Keratinocyte (primary cell): ENCODE measurements at regions not wholly inside any gene's neighbourhood (a gene's known extent, or its start where the extent isn't known, plus 50 kb on each side); places are given as distances from the start of the nearest gene placed in this dataset.
"Not testable (repeated sequence)": the region's sequence is repeated elsewhere in the genome, so short reads cannot be mapped to it uniquely, and the experiment has no call there.

ENCODE experiments used
- DNase-seq: peaks from one replicate; pipeline ENCODE4 v3.0.0-alpha.2; 2011; ENCODE audit warnings: low read depth, missing footprints, low spot score
- FAIRE-seq: peaks from 2 replicates; lab custom pipeline; 2011; peaks lifted over from hg19 to GRCh38; lab: Jason Lieb, UNC
- H2AFZ ChIP-seq: 2 replicates; pipeline ENCODE4 v1.6.0; 2012; ENCODE audit warnings: low read length, control low read depth, inconsistent platforms; ENCODE audit not compliant: control insufficient read depth
- H3K27ac ChIP-seq: 2 replicates; pipeline ENCODE4 v1.5.1; 2011; ENCODE audit warnings: low read length; ENCODE audit not compliant: control insufficient read depth, insufficient read depth
- H3K27me3 ChIP-seq: 3 replicates; pipeline ENCODE4 v1.6.0; 2011; ENCODE audit warnings: low read length; ENCODE audit not compliant: control insufficient read depth, insufficient read depth; ENCODE audit errors: extremely low read depth
- H3K36me3 ChIP-seq, 2 experiments: 2 replicates in 1 of 2; 3 replicates in 1 of 2; pipeline ENCODE4 v1.5.1; 2011; ENCODE audit warnings: low read length in 2 of 2, mild to moderate bottlenecking in 1 of 2; ENCODE audit not compliant: control insufficient read depth in 2 of 2, insufficient read depth in 2 of 2; ENCODE audit errors: extremely low read depth in 1 of 2
- H3K4me1 ChIP-seq: 3 replicates; pipeline ENCODE4 v1.5.1; 2011; ENCODE audit warnings: low read length; ENCODE audit not compliant: control insufficient read depth, insufficient read depth; ENCODE audit errors: extremely low read depth
- H3K4me2 ChIP-seq: 3 replicates; pipeline ENCODE4 v1.6.0; 2011; ENCODE audit warnings: low read depth, low read length; ENCODE audit not compliant: control insufficient read depth, insufficient read depth; ENCODE audit errors: extremely low read depth
- H3K4me3 ChIP-seq, 3 experiments: fragments of 200-600 bp in 1 of 3; sonication (generic) in 1 of 3; 2 replicates in 2 of 3; 3 replicates in 1 of 3; pipeline ENCODE4 v1.5.1; 2011 to 2016; ENCODE audit warnings: low read length in 3 of 3, mild to moderate bottlenecking in 3 of 3, control low read depth in 2 of 3, inconsistent platforms in 1 of 3, low read depth in 1 of 3, mixed read lengths in 1 of 3, mixed run types in 1 of 3, moderate library complexity in 1 of 3; ENCODE audit not compliant: control insufficient read depth in 2 of 3, insufficient read depth in 2 of 3; ENCODE audit errors: extremely low read depth in 1 of 3
- H3K79me2 ChIP-seq: 2 replicates; pipeline ENCODE4 v1.6.0; 2012; ENCODE audit warnings: low read length; ENCODE audit not compliant: control insufficient read depth, insufficient read depth
- H3K9ac ChIP-seq: 3 replicates; pipeline ENCODE4 v1.6.0; 2011; ENCODE audit warnings: low read length; ENCODE audit not compliant: control insufficient read depth, insufficient read depth; ENCODE audit errors: extremely low read depth
- H3K9me1 ChIP-seq: 3 replicates; pipeline ENCODE4 v1.6.0; 2011; ENCODE audit warnings: low read length; ENCODE audit not compliant: control insufficient read depth, insufficient read depth; ENCODE audit errors: extremely low read depth
- H3K9me3 ChIP-seq: 2 replicates; pipeline ENCODE4 v1.5.1; 2012; ENCODE audit warnings: low read depth, low read length; ENCODE audit not compliant: control insufficient read depth
- H4K20me1 ChIP-seq: 3 replicates; pipeline ENCODE4 v1.6.0; 2011; ENCODE audit warnings: low read length; ENCODE audit not compliant: control insufficient read depth, insufficient read depth; ENCODE audit errors: extremely low read depth
- CTCF ChIP-seq, 3 experiments: IDR thresholded peaks in 1 of 3; conservative IDR thresholded peaks in 1 of 3; optimal IDR thresholded peaks in 1 of 3; 2 replicates in 2 of 3; 3 replicates in 1 of 3; pipeline versions ENCODE3 to v1.5.1; 2011; ENCODE audit warnings: low read length in 3 of 3, mild to moderate bottlenecking in 3 of 3, moderate library complexity in 2 of 3, control low read depth in 1 of 3, inconsistent platforms in 1 of 3; ENCODE audit not compliant: insufficient read depth in 2 of 3; ENCODE audit errors: extremely low read depth in 1 of 3
- EZH2 ChIP-seq: IDR thresholded peaks from one replicate; pipeline ENCODE4 v1.6.1; 2012; ENCODE audit warnings: inconsistent platforms, mild to moderate bottlenecking, low read length, moderate library complexity
- dilution Hi-C: fragments of 300-500 bp; cut with MboI; formaldehyde crosslinking; loops from one replicate; pipeline ENCODE4 v1.7.0; 2020; ENCODE audit warnings: low sequenced_read_pairs; ENCODE audit not compliant: extremely low pct_ligation_motif_present

GRCh38 chr9:136599811-136600660, 54.2 kb upstream of the NOTCH1 start:
- peaks cover 4% of the 10 kb centered on the region for H3K27me3 ChIP-seq
- H3K9ac ChIP-seq: no peak overlapping the region
- H3K9me1 ChIP-seq: peaks cover 2% of the 10 kb centered on the region
- H3K9me3 ChIP-seq: no peaks in the 10 kb centered on the region
- peaks cover 26% of the 10 kb centered on the region for H3K4me1 ChIP-seq
- H3K27ac ChIP-seq: no peak overlapping the region
- no peaks in the 10 kb centered on the region for H3K36me3 ChIP-seq
- H3K79me2 ChIP-seq: no peaks in the 10 kb centered on the region
- dilution Hi-C loops: no loop called here
- no peak overlapping the region for H3K4me2 ChIP-seq
- FAIRE-seq (no peak), DNase-seq (no peak)
- no peak overlapping the region for H2AFZ ChIP-seq
- TF ChIP-seq EZH2: no peak
- no peak for TF ChIP-seq CTCF (optimal IDR thresholded peaks at IDR 0.05 in 1 of 3, IDR thresholded peaks at IDR 0.05 in 1 of 3, conservative IDR thresholded peaks at IDR 0.05 in 1 of 3; ENCODE audit: extremely low read depth in 1 of 3, insufficient read depth in 2 of 3, low read length in 3 of 3)
- H3K4me3 ChIP-seq: no peak overlapping the region
- no peaks in the 10 kb centered on the region for H4K20me1 ChIP-seq

GRCh38 chr9:136599074-136599531, 53.3 kb upstream of the NOTCH1 start:
- TF ChIP-seq CTCF (optimal IDR thresholded peaks at IDR 0.05 in 1 of 3, IDR thresholded peaks at IDR 0.05 in 1 of 3, conservative IDR thresholded peaks at IDR 0.05 in 1 of 3; ENCODE audit: extremely low read depth in 1 of 3, insufficient read depth in 2 of 3, low read length in 3 of 3) (peak in 1 of 3 experiments; percentile 6), EZH2 (no peak)
- H3K27ac ChIP-seq: no peak overlapping the region
- H3K79me2 ChIP-seq: no peaks in the 10 kb centered on the region
- no peaks in the 10 kb centered on the region for H3K36me3 ChIP-seq
- no peaks in the 10 kb centered on the region for H3K9me3 ChIP-seq
- FAIRE-seq (peak; percentile 51), DNase-seq (no peak)
- H3K4me3 ChIP-seq: no peak overlapping the region
- H3K9ac ChIP-seq: no peak overlapping the region
- no peak overlapping the region for H3K4me2 ChIP-seq
- dilution Hi-C loops: no loop called here
- H4K20me1 ChIP-seq: no peaks in the 10 kb centered on the region
- H2AFZ ChIP-seq: peak overlapping the region; percentile 66
- peaks cover 12% of the 10 kb centered on the region for H3K27me3 ChIP-seq
- H3K4me1 ChIP-seq: peaks cover 26% of the 10 kb centered on the region
- H3K9me1 ChIP-seq: peaks cover 2% of the 10 kb centered on the region

GRCh38 chr9:136598390-136599073, 52.7 kb upstream of the NOTCH1 start:
- peaks cover 15% of the 10 kb centered on the region for H3K27me3 ChIP-seq
- dilution Hi-C loops, H3K27ac ChIP-seq, H4K20me1 ChIP-seq, H3K9me3 ChIP-seq, H3K4me3 ChIP-seq, H3K36me3 ChIP-seq, H3K9ac ChIP-seq, FAIRE-seq, H3K79me2 ChIP-seq, DNase-seq, H3K4me2 ChIP-seq, H3K9me1 ChIP-seq: not testable (repeated sequence)
- peak overlapping the region; percentile 66 for H2AFZ ChIP-seq
- H3K4me1 ChIP-seq: peaks cover 26% of the 10 kb centered on the region
